Colonic mucosa (tissue), 4 donors: ENCODE measurements at regions not wholly inside any gene's neighbourhood (a gene's known extent, or its start where the extent isn't known, plus 50 kb on each side); places are given as distances from the start of the nearest gene placed in this dataset.

Experiments
- DNase-seq: peaks from one replicate; pipeline ENCODE4 v3.0.0-alpha.2; 2020
- H3K27ac ChIP-seq: fragments of 200-600 bp; one replicate; pipeline ENCODE4 v1.8.0; 2021
- H3K27me3 ChIP-seq: fragments of 200-600 bp; one replicate; pipeline ENCODE4 v1.8.0; 2021
- H3K36me3 ChIP-seq: fragments of 200-600 bp; one replicate; pipeline ENCODE4 v1.8.0; 2021
- H3K4me1 ChIP-seq: fragments of 200-600 bp; one replicate; pipeline ENCODE4 v1.8.0; 2021; ENCODE audit warnings: mild to moderate bottlenecking
- H3K4me3 ChIP-seq: fragments of 200-600 bp; one replicate; pipeline ENCODE4 v1.8.0; 2021
- H3K9ac ChIP-seq, 2 donors: one replicate each; pipeline ENCODE4 v1.7.0; 2013; ENCODE audit warnings: control low read depth in 2 of 2, low read depth in 2 of 2, low read length in 2 of 2
- H3K9me3 ChIP-seq: fragments of 200-600 bp; one replicate; pipeline ENCODE4 v1.8.0; 2021
- intact Hi-C: fragments of 100-400 bp; cut with DNase I; formaldehyde crosslinking; loops from one replicate; pipeline ENCODE4 v1.14.1; 2022
- TF ChIP-seq, protein P1 (sequence below): fragments of 200-600 bp; IDR thresholded peaks from one replicate; pipeline ENCODE4 v1.8.0; 2022; ENCODE audit warnings: antibody characterized with exemption, mild to moderate bottlenecking
- donor health status: healthy.
- donor health status: DM: no; HTN: no; CAD: no.
- donor health status: DM: no; HTN: no; CAD: no.

DNA sequence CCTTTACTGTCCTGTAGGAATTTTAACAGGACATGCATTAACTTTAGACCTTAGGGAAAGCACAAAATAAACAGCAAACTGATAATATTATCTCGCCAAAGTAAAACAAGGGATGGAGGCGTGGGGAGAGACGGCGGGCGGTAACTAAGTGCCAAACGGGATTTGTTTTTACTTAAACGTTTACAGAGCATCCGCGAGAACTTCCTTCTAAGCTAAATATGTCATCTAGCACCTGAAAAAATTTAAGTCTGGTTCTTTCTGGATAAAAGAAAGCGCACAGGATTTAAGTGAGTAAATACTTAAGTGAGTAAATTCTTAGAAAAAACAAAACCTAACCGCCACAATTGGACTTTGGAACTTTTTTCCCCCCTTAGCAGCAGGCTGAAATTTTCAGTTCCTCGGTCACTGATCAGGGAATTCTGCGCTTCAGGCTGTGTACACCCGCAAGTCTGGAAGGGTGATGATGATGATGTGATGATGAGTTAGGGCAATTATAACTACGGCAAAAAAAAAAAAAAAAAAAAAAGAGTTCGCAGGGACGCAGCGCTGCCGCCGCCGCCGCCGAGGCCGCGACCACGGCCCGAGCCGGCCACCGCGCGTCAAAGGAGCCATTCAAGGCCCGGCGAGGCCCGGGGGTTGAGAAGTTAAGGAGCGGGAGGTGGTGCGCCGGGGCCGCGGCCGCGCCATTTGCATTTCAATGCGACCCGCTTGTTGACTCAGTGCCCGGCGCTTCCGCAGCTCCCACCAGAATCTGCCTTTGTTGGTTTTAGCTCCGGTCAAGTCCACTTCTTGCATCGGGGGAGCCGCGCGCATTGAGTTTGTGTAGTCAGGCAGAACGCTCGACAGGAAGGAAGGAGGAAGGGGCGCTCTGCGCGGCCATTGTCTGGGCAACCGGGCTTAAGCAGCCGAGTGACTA is 108.8 kb downstream of the SPRY1 start:
- intact Hi-C loops, result no loop called here
- Histone ChIP-seq H3K9me3 (no peaks in the 10 kb centered on the region), H3K4me1 (no peaks in the 10 kb centered on the region), H3K36me3 (no peaks in the 10 kb centered on the region), H3K27ac (no peak overlapping the region), H3K4me3 (peak overlapping the region; percentile 47), H3K27me3 (no peaks in the 10 kb centered on the region), H3K9ac (peak overlapping the region; percentile 54 to 77)
- DNase-seq, result peak; percentile 37
- TF ChIP-seq, protein P1, sequence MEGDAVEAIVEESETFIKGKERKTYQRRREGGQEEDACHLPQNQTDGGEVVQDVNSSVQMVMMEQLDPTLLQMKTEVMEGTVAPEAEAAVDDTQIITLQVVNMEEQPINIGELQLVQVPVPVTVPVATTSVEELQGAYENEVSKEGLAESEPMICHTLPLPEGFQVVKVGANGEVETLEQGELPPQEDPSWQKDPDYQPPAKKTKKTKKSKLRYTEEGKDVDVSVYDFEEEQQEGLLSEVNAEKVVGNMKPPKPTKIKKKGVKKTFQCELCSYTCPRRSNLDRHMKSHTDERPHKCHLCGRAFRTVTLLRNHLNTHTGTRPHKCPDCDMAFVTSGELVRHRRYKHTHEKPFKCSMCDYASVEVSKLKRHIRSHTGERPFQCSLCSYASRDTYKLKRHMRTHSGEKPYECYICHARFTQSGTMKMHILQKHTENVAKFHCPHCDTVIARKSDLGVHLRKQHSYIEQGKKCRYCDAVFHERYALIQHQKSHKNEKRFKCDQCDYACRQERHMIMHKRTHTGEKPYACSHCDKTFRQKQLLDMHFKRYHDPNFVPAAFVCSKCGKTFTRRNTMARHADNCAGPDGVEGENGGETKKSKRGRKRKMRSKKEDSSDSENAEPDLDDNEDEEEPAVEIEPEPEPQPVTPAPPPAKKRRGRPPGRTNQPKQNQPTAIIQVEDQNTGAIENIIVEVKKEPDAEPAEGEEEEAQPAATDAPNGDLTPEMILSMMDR, result no peak

DNA sequence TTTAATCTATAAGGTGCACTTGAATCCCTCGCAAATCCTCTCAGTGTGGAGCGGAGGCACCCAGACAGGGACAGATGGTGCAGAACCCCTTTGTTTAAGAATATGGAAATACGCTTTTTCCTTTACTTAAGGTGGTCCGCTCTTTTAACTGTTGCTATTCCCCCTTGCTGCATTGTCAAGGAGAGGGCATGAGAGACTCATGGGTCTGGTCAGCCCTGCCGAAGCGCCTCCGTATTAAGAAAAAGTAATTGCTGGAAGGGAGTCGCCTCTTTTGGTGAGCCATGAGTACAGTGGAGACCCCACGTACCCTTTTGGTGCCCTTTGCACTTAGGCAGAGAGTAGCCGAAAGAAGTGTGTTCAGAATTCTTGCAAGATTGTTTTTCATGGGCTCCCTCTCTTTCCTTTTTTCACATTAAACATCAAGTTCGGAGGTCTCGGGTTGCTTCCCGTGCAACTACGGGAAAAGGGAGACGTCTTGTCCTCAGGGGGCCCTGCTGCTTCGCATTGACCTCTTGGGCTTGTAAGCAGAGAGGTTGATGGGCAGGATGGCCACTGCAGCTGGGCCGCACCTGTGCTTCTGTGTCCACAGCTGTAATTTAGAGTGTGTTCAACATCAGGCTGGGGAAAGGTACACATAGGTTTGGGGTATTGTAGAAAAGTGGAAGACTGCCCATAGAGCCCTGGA is 109.6 kb downstream of the SPRY1 start:
- peak overlapping the region; percentile 47 for H3K4me3 ChIP-seq
- no peak for DNase-seq
- intact Hi-C loops, result no loop called here

DNA sequence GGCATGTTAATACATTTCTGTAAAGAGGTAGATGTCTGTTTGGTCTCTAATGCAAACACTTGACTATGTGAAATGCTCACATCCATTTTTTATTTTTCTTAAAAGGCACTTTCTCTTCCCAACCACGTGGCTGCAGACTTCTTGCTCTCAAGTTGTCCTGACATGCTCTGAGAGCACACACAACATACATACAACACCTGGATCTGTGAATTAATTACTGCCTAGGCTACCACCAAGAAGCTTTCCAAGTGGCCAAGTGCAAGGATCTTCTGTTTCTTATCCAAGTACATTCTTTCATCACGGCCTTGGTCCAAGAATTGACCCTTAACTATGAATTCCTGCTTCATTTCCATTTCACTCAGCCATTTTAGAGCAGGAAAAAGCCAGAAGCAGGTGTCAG is 110.8 kb downstream of the SPRY1 start:
- Histone ChIP-seq H3K27ac (no peak overlapping the region), H3K9me3 (no peaks in the 10 kb centered on the region), H3K4me3 (no peak overlapping the region), H3K27me3 (no peaks in the 10 kb centered on the region), H3K9ac (no peak overlapping the region), H3K4me1 (no peaks in the 10 kb centered on the region), H3K36me3 (no peaks in the 10 kb centered on the region)
- no peak for DNase-seq
- TF ChIP-seq, protein P1, result no peak
- intact Hi-C loops, result no loop called here

More for the DNA sequence above, 109.6 kb downstream of the SPRY1 start:
- Histone ChIP-seq H3K27me3 (no peaks in the 10 kb centered on the region), H3K9ac (peak overlapping the region; percentile 54 to 77), H3K27ac (no peak overlapping the region), H3K9me3 (no peaks in the 10 kb centered on the region), H3K36me3 (no peaks in the 10 kb centered on the region), H3K4me1 (no peaks in the 10 kb centered on the region)
- TF ChIP-seq, protein P1, result no peak

DNA sequence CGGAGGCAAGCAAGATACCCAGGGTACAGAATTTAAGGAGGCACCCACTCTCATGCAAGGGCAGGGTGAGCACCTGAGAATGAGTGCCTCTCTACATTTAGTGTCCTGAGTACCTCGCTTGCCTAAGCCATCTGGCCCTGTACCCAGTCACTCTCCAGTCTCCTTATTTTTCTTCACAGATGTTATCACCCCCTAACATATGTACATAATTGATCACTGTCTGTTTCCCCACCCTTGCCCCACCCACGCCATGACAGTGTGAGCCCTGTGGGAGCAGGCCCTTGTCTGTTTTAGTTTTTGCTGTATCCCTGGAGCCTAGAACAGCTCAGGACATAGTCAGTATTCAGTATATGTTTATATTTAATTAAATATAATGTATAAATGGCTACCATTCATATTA is 113.6 kb downstream of the SPRY1 start:
- H3K27me3 ChIP-seq, result no peaks in the 10 kb centered on the region
- H3K27ac ChIP-seq, result no peak overlapping the region
- no peaks in the 10 kb centered on the region for H3K36me3 ChIP-seq
- TF ChIP-seq, protein P1, result no peak
- intact Hi-C loops, result no loop called here
- H3K4me3 ChIP-seq, result no peak overlapping the region
- no peaks in the 10 kb centered on the region for H3K4me1 ChIP-seq
- H3K9ac ChIP-seq, result no peak overlapping the region
- no peak for DNase-seq
- no peaks in the 10 kb centered on the region for H3K9me3 ChIP-seq

DNA sequence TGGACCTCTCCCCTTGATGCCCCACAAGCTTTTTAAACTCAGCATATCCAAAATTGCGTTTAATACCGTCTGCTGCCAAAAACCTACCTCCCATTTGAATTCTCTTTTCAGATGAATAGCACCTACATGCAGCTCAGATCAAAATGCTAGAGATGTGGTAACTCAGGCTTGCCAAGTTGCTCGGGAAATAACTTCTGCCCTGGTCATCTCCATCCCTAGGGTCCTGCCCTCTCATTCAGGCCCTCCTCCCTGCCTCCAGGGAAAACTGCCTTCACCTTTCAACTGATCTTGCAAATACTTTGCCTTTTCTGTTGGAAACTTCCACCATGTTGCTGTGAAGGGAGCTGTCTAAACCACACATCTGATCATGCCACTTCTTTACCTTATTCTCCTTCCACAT is 114.1 kb downstream of the SPRY1 start:
- Histone ChIP-seq H3K4me3 (no peak overlapping the region), H3K9me3 (no peaks in the 10 kb centered on the region), H3K9ac (no peak overlapping the region), H3K27ac (no peak overlapping the region), H3K4me1 (no peaks in the 10 kb centered on the region), H3K27me3 (no peaks in the 10 kb centered on the region), H3K36me3 (no peaks in the 10 kb centered on the region)
- TF ChIP-seq, protein P1, result no peak
- intact Hi-C loops, result no loop called here
- DNase-seq, result no peak
